HT1080 (cell line): ENCODE measurements at regions not wholly inside any gene's neighbourhood (a gene's known extent, or its start where the extent isn't known, plus 50 kb on each side); places are given as distances from the start of the nearest gene placed in this dataset.
A peak's percentile ranks its signal among the peaks of the same experiment; 100 is the strongest.

Experiments
- DNase-seq: peaks from one replicate; pipeline ENCODE4 v3.0.0-alpha.2; 2015; ENCODE audit warnings: low read depth

GRCh38 chr9:107894572-107895261 is 405.1 kb upstream of the KLF4 start:
- no peak for DNase-seq

- DNase-seq, result peak; percentile 70
Observed at GRCh38 chr9:107890921-107891465, 401.4 kb upstream of the KLF4 start.

GRCh38 chr9:107888773-107889227 is 399.2 kb upstream of the KLF4 start:
- DNase-seq, result no peak

GRCh38 chr9:107886826-107887225 is 397.3 kb upstream of the KLF4 start:
- no peak for DNase-seq

- no peak for DNase-seq
Observed at GRCh38 chr9:107883496-107884124, 394.0 kb upstream of the KLF4 start.

GRCh38 chr9:107881626-107882300 is 392.2 kb upstream of the KLF4 start:
- no peak for DNase-seq

- DNase-seq, result no peak
Observed at GRCh38 chr9:107878462-107878861, 388.9 kb upstream of the KLF4 start.

GRCh38 chr9:107875571-107875980 is 386.0 kb upstream of the KLF4 start:
- DNase-seq, result peak; percentile 36

GRCh38 chr9:107874591-107875369 is 385.2 kb upstream of the KLF4 start:
- no peak for DNase-seq

- no peak for DNase-seq
Observed at GRCh38 chr9:107874137-107874536, 384.6 kb upstream of the KLF4 start.

GRCh38 chr9:107872457-107873192 is 383.1 kb upstream of the KLF4 start:
- no peak for DNase-seq

GRCh38 chr9:107870927-107871680 is 381.5 kb upstream of the KLF4 start:
- no peak for DNase-seq

GRCh38 chr9:107870221-107870620 is 380.7 kb upstream of the KLF4 start:
- DNase-seq, result no peak

GRCh38 chr9:107869111-107869510 is 379.5 kb upstream of the KLF4 start:
- no peak for DNase-seq

- DNase-seq, result no peak
Observed at GRCh38 chr9:107868186-107868585, 378.6 kb upstream of the KLF4 start.

- no peak for DNase-seq
Observed at GRCh38 chr9:107867738-107868137, 378.2 kb upstream of the KLF4 start.

GRCh38 chr9:107866711-107867311 is 377.2 kb upstream of the KLF4 start:
- no peak for DNase-seq

- no peak for DNase-seq
Observed at GRCh38 chr9:107863396-107863795, 373.8 kb upstream of the KLF4 start.

GRCh38 chr9:107862881-107863280 is 373.3 kb upstream of the KLF4 start:
- no peak for DNase-seq

- no peak for DNase-seq
Observed at GRCh38 chr9:107862323-107862722, 372.8 kb upstream of the KLF4 start.
